HCT116 (cell line): ENCODE measurements at regions not wholly inside any gene's neighbourhood (a gene's known extent, or its start where the extent isn't known, plus 50 kb on each side); places are given as distances from the start of the nearest gene placed in this dataset.

Experiments
- ATF3 ChIP-seq: IDR thresholded peaks from 2 replicates; pipeline ENCODE4 v1.6.1; 2012
- CBX3 ChIP-seq: IDR thresholded peaks from 2 replicates; pipeline ENCODE4 v1.6.1; 2012; ENCODE audit warnings: low read depth
- CEBPB ChIP-seq: IDR thresholded peaks from 2 replicates; pipeline ENCODE4 v1.6.1; 2012; ENCODE audit warnings: low read depth
- EGR1 ChIP-seq: IDR thresholded peaks from 2 replicates; pipeline ENCODE4 v1.6.1; 2012; ENCODE audit warnings: low read depth
- JUND ChIP-seq: IDR thresholded peaks from 2 replicates; pipeline ENCODE4 v1.6.1; 2012
- POLR2A ChIP-seq: IDR thresholded peaks from 2 replicates; pipeline ENCODE4 v1.7.0; 2011; ENCODE audit warnings: borderline replicate concordance; ENCODE audit not compliant: insufficient read depth, insufficient read length; ENCODE audit errors: extremely low read depth
- POLR2AphosphoS5 ChIP-seq: IDR thresholded peaks from 2 replicates; pipeline ENCODE4 v1.6.1; 2011; ENCODE audit warnings: mild to moderate bottlenecking, low read depth, low read length, moderate library complexity
- SRF ChIP-seq: IDR thresholded peaks from 2 replicates; pipeline ENCODE4 v1.6.1; 2012; ENCODE audit warnings: low read depth
- ZNF274 ChIP-seq: fragments of 200-500 bp; sonication (Bioruptor generic); IDR thresholded peaks from 2 replicates; pipeline ENCODE4 v1.6.1; 2014; ENCODE audit warnings: mild to moderate bottlenecking, low read depth, low read length, inconsistent platforms
- TF ChIP-seq, protein P1 (sequence below), 3 experiments: fragments of 200-600 bp in 1 of 3; sonication (generic) in 1 of 3; IDR thresholded peaks in 2 of 3; conservative IDR thresholded peaks in 1 of 3; 2 replicates each; pipeline ENCODE4 v1.5.1; 2012 to 2017; ENCODE audit warnings: low read depth in 2 of 3, low read length in 2 of 3, antibody characterized with exemption in 1 of 3, borderline replicate concordance in 1 of 3, control low read depth in 1 of 3, mild to moderate bottlenecking in 1 of 3, mixed read lengths in 1 of 3, mixed run types in 1 of 3, moderate library complexity in 1 of 3; ENCODE audit not compliant: insufficient read depth in 1 of 3

- TF ChIP-seq POLR2AphosphoS5 (no peak), POLR2A (no peak), CEBPB (no peak), CBX3 (no peak), EGR1 (no peak), SRF (no peak), ATF3 (no peak), ZNF274 (no peak), JUND (no peak)
- TF ChIP-seq, protein P1, sequence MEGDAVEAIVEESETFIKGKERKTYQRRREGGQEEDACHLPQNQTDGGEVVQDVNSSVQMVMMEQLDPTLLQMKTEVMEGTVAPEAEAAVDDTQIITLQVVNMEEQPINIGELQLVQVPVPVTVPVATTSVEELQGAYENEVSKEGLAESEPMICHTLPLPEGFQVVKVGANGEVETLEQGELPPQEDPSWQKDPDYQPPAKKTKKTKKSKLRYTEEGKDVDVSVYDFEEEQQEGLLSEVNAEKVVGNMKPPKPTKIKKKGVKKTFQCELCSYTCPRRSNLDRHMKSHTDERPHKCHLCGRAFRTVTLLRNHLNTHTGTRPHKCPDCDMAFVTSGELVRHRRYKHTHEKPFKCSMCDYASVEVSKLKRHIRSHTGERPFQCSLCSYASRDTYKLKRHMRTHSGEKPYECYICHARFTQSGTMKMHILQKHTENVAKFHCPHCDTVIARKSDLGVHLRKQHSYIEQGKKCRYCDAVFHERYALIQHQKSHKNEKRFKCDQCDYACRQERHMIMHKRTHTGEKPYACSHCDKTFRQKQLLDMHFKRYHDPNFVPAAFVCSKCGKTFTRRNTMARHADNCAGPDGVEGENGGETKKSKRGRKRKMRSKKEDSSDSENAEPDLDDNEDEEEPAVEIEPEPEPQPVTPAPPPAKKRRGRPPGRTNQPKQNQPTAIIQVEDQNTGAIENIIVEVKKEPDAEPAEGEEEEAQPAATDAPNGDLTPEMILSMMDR (IDR thresholded peaks at IDR 0.05 in 2 of 3, conservative IDR thresholded peaks at IDR 0.05 in 1 of 3; ENCODE audit: borderline replicate concordance in 1 of 3, insufficient read depth in 1 of 3, low read depth in 2 of 3, low read length in 2 of 3), result no peak
Observed at GRCh38 chr2:59171019-59171418, 929.9 kb upstream of the FANCL start.
